Ectodermal cell (in vitro differentiated cells): ENCODE measurements at regions not wholly inside any gene's neighbourhood (a gene's known extent, or its start where the extent isn't known, plus 50 kb on each side); places are given as distances from the start of the nearest gene placed in this dataset.

Source experiments
- H3K27ac ChIP-seq: 2 replicates; pipeline ENCODE4 v1.7.0; 2013; ENCODE audit warnings: mild to moderate bottlenecking, low read depth, low read length; ENCODE audit not compliant: insufficient read depth, poor library complexity, severe bottlenecking
- H3K27me3 ChIP-seq: 2 replicates; pipeline ENCODE4 v1.7.0; 2013; ENCODE audit warnings: mild to moderate bottlenecking, low read length; ENCODE audit not compliant: insufficient read depth, control insufficient read depth, poor library complexity, severe bottlenecking
- H3K36me3 ChIP-seq: one replicate; pipeline ENCODE4 v1.7.0; 2013; ENCODE audit warnings: low read length; ENCODE audit not compliant: control insufficient read depth, insufficient read depth
- H3K4me1 ChIP-seq: one replicate; pipeline ENCODE4 v1.7.0; 2013; ENCODE audit warnings: low read length; ENCODE audit not compliant: control insufficient read depth, insufficient read depth
- H3K4me3 ChIP-seq: 2 replicates; pipeline ENCODE4 v1.7.0; 2013; ENCODE audit warnings: low read depth, low read length, control low read depth; ENCODE audit not compliant: insufficient read depth
- H3K9me3 ChIP-seq: 2 replicates; pipeline ENCODE4 v1.7.0; 2013; ENCODE audit warnings: mild to moderate bottlenecking, low read length, moderate library complexity; ENCODE audit not compliant: control insufficient read depth
- WGBS, 2 experiments: methylation state at CpG; one replicate each; pipeline ENCODE4 v1.1.7; 2013; ENCODE audit warnings: missing lambda C conversion rate in 2 of 2; 5-methylcytosine and 5-hydroxymethylcytosine counted together

DNA sequence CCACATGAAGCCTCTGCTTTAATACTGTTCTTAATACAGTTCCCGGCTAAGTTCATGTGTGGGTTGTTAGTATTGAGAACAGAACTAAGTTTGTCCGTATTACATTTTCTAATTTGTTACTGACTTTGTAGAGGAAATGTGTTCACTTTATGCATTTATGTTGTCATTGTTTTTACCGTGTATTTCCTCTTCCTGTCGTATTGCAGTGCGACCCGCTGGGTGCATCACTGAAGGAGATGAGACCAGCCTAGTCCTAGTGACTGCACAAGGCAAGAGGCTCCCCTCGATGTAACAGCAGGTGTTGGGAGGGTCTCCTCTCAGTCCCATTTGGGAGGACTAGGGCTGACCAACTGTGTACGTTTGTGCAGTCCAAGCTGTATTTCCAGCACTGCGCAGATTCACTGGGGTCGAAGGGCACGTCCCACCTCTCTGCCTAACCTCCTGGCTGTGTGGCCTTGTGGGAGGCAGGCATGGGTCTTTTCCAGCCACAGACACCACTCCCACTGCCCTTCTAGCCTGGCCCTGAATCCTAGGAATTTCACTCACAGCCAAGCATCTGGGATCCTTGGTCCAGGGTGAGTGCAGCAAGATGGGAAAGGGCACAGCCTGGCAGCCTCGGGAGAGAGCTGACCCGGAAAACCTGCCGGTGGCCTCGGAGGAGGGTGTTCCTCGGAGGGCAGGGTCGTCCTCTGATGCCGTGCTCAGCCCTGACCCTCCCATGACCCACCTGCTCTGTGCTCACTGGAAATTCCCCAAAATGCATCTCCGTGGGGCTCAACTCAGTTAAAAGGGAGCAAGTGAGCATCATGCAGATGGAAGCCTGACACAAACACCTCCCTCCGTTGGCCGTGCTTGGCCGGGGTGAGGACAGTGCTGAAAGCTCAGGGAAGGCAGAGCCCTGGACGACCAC is 63.9 kb upstream of the FAM20C start:
- Histone ChIP-seq H3K36me3 (no peaks in the 10 kb centered on the region), H3K27ac (no peak overlapping the region), H3K4me3 (no peak overlapping the region), H3K4me1 (no peaks in the 10 kb centered on the region), H3K27me3 (no peaks in the 10 kb centered on the region), H3K9me3 (no peaks in the 10 kb centered on the region)
- WGBS, 2 experiments, result 91% methylated on average over 23 of the region's 23 CpGs

DNA sequence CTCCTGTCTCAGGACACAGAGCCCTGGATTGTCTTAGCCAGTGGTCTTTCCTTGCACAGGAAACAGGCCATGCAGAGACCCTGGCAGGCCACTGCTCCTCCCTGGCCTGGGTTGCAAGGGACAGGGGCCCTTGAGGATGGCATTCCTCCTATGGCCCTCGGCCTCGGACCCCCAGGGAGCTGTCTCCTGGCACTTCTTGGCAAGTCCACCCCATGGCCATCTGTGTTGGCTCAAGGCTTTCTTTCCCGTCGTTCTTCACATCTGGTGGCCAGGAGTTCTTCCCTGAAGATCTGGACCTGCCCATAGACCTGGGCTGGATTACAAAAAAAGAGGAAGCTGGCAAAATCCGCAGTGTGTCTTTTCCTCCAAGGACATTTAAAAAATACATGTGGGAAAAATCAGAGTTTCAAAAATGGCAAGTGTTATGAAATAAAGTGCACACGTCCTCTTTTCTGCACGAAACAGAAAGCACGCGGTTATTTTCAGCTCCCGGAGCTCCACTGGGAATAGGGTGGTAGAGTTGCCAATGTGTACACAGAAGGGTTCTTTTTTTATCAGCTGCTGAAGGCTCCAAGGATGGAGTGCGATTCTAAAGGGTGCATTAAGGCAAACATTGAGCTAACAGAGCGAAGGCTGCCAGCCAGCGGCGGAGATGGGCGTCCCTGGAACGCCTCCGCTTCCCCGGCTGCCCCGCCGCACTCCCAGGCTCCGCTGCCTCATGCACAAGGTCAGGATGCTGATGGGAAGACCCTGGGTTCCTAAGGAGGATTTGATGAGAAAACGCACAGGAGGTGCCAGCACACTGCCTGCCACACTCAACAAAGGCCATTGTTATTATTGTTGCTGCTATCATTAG is 62.8 kb upstream of the FAM20C start:
- 95 to 97% methylated on average over 22 of the region's 22 CpGs for WGBS, 2 experiments
- H3K27me3 ChIP-seq, result no peaks in the 10 kb centered on the region
- H3K36me3 ChIP-seq, result no peaks in the 10 kb centered on the region
- H3K9me3 ChIP-seq, result no peaks in the 10 kb centered on the region
- no peak overlapping the region for H3K27ac ChIP-seq
- H3K4me3 ChIP-seq, result no peak overlapping the region
- H3K4me1 ChIP-seq, result no peaks in the 10 kb centered on the region

- H3K4me1 ChIP-seq, result no peaks in the 10 kb centered on the region
- H3K9me3 ChIP-seq, result no peaks in the 10 kb centered on the region
- no peak overlapping the region for H3K27ac ChIP-seq
- H3K27me3 ChIP-seq, result no peaks in the 10 kb centered on the region
- no peak overlapping the region for H3K4me3 ChIP-seq
- WGBS, 2 experiments, result 88 to 92% methylated on average over 7 of the region's 7 CpGs
- H3K36me3 ChIP-seq, result no peaks in the 10 kb centered on the region
Measured at GRCh38 chr7:130222-130572, 62.2 kb upstream of the FAM20C start.

- no peak overlapping the region for H3K27ac ChIP-seq
- H3K4me1 ChIP-seq, result no peaks in the 10 kb centered on the region
- H3K4me3 ChIP-seq, result no peak overlapping the region
- no peaks in the 10 kb centered on the region for H3K9me3 ChIP-seq
- 85 to 86% methylated on average over 19 of the region's 19 CpGs for WGBS, 2 experiments
- H3K36me3 ChIP-seq, result no peaks in the 10 kb centered on the region
- H3K27me3 ChIP-seq, result no peaks in the 10 kb centered on the region
Measured at GRCh38 chr7:130875-131780, 61.2 kb upstream of the FAM20C start.

DNA sequence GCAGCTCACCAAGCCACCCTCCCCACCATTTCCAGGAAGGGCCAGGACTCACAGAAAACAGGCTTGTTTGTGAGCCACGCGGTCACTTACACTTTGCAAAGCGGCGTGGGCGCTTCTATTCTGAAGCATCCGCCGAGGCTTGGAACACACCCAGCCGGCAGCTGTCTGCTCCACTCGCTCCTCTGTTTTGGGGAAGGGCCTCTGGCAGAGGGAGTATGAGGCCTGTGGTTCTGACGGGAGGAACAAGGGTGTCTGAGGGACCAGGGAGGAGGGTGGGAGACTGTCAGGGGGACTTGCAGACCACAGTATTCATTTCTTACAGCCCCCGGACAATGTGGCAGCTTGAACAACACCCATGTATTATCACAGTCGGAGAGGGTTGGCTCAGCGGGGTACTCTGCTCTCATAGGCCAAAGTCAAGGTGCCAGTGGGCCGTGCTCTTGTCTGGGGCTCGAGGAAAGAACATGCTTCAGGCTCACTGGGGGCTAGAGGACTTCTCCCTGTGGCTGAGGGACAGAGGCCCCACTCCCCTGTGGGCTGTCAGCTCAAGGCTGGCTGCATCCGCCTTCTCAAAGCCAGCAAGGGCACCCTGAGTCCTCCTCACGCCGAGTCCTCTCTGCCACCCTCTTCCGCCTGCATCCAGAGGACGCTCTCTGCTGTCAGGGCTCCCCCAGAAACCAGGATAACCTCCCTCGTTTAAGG is 60.4 kb upstream of the FAM20C start:
- Histone ChIP-seq H3K4me3 (no peak overlapping the region), H3K27ac (no peak overlapping the region), H3K4me1 (no peaks in the 10 kb centered on the region), H3K27me3 (no peaks in the 10 kb centered on the region), H3K36me3 (no peaks in the 10 kb centered on the region), H3K9me3 (no peaks in the 10 kb centered on the region)
- WGBS, 2 experiments, result 89 to 90% methylated on average over 21 of the region's 21 CpGs

GRCh38 chr7:132899-133298 is 59.5 kb upstream of the FAM20C start:
- Histone ChIP-seq H3K36me3 (no peaks in the 10 kb centered on the region), H3K4me1 (no peaks in the 10 kb centered on the region), H3K9me3 (no peaks in the 10 kb centered on the region), H3K4me3 (no peak overlapping the region), H3K27ac (no peak overlapping the region), H3K27me3 (no peaks in the 10 kb centered on the region)
- 77 to 97% methylated on average over 2 of the region's 2 CpGs for WGBS, 2 experiments

GRCh38 chr7:133470-133869 is 58.9 kb upstream of the FAM20C start:
- H3K4me3 ChIP-seq, result no peak overlapping the region
- H3K27me3 ChIP-seq, result no peaks in the 10 kb centered on the region
- H3K27ac ChIP-seq, result no peak overlapping the region
- 89 to 92% methylated on average over 7 of the region's 11 CpGs for WGBS, 2 experiments
- H3K9me3 ChIP-seq, result no peaks in the 10 kb centered on the region
- no peaks in the 10 kb centered on the region for H3K36me3 ChIP-seq
- H3K4me1 ChIP-seq, result no peaks in the 10 kb centered on the region

GRCh38 chr7:134029-134428 is 58.3 kb upstream of the FAM20C start:
- no peaks in the 10 kb centered on the region for H3K9me3 ChIP-seq
- peaks cover 2% of the 10 kb centered on the region for H3K4me1 ChIP-seq
- no peak overlapping the region for H3K4me3 ChIP-seq
- 90 to 92% methylated on average over 15 of the region's 15 CpGs for WGBS, 2 experiments
- no peak overlapping the region for H3K27ac ChIP-seq
- no peaks in the 10 kb centered on the region for H3K36me3 ChIP-seq
- H3K27me3 ChIP-seq, result no peaks in the 10 kb centered on the region

- H3K27ac ChIP-seq, result no peak overlapping the region
Measured at GRCh38 chr7:134561-135256, 57.7 kb upstream of the FAM20C start.

More at GRCh38 chr7:134561-135256, 57.7 kb upstream of the FAM20C start:
- Histone ChIP-seq H3K27me3 (no peaks in the 10 kb centered on the region), H3K36me3 (no peaks in the 10 kb centered on the region), H3K4me3 (no peak overlapping the region), H3K9me3 (no peaks in the 10 kb centered on the region), H3K4me1 (peaks cover 9% of the 10 kb centered on the region)
- 95 to 97% methylated on average over 21 of the region's 21 CpGs for WGBS, 2 experiments
